ENCODE measurements at regions not wholly inside any gene's neighbourhood (a gene's known extent, or its start where the extent isn't known, plus 50 kb on each side); places are given as distances from the start of the nearest gene placed in this dataset.

GRCh38 chr5:56360816-56361215, 127.7 kb upstream of the ANKRD55 start:
- no peak for TF ChIP-seq CTCF (conservative IDR thresholded peaks at IDR 0.05; ENCODE audit: low read depth)
- DNase-seq (ENCODE audit: low spot score) = no peak
- POLR2A ChIA-PET (ENCODE audit: low non-redundant PET) = no interaction called here
- no peak overlapping the region for H3K27ac ChIP-seq
- CTCF ChIA-PET = interaction anchor here (0.6 kb wide), 1 partner anchor 82 kb away, joined by 4 read pairs; no protein-coding TSS in a partner anchor

DNA sequence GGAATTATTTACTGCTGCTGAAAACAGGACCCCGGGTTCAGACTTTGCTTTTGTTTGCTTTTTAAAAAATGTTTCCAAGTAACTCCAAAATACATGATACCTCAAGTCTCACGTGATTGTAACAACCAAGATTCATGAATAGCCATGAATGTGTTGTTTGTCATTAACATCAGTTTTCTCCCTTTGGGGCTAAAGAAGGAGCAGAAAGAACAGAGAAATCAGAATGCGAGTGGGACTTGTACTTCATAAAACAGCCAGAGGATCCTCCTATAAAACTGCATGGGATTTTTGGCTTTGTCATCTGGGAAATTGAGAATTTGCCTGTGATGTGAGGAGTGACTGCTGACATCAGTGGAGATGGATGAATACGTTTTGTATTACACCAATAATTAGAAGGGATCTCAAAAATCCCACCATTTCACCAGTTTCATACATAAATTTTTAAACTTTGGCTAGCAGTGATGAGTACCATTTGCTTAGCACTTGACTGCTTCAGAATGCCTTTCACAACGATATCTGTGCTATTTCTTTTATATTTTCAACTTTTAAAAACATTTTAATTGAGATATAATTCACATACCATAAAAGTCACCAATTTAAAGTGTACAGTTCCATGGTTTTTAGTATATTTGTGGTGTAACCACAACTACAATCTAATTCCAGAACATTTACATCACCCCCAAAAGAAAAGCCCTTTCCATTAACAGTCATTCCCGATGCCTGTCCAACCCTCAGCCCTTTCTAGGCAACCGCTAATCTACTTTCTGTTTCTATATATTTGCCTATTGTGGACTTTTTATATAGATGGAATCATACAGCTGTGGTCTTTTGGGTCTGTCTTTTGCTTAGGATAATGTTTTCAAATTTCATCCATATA, 126.9 kb upstream of the ANKRD55 start:
- POLR2A ChIA-PET (ENCODE audit: low non-redundant PET) = no interaction called here
- CTCF ChIA-PET = no interaction called here
- no peak overlapping the region for H3K27ac ChIP-seq
- DNase-seq (ENCODE audit: low spot score) = no peak
- TF ChIP-seq CTCF (conservative IDR thresholded peaks at IDR 0.05; ENCODE audit: low read depth) = no peak

- no peak for DNase-seq (ENCODE audit: low spot score)
- CTCF ChIA-PET = no interaction called here
- TF ChIP-seq CTCF (conservative IDR thresholded peaks at IDR 0.05; ENCODE audit: low read depth) = no peak
- H3K27ac ChIP-seq = no peak overlapping the region
- POLR2A ChIA-PET (ENCODE audit: low non-redundant PET) = no interaction called here
These were observed 125.9 kb upstream of the ANKRD55 start for GRCh38 chr5:56358703-56359681.

DNA sequence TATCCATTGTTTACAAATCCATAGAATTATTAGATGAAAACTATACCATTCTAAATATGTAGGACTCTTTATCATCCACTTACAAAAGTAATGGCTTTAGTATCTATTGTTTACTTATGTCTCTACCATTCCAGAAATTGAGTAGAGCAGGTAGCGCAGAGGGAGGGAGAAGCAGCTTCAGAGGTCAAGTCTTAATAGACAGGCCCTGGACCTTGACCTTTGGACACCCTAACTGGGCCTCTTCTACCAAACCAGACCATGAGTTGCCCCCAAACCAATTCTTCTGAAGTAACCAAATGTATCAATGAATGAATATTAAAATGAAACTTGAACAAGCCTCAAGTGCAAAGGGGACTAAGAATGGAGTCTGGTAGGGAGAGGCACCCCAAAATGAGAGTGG, 124.9 kb upstream of the ANKRD55 start:
- no peak for TF ChIP-seq CTCF (conservative IDR thresholded peaks at IDR 0.05; ENCODE audit: low read depth)
- POLR2A ChIA-PET (ENCODE audit: low non-redundant PET) = no interaction called here

DNA sequence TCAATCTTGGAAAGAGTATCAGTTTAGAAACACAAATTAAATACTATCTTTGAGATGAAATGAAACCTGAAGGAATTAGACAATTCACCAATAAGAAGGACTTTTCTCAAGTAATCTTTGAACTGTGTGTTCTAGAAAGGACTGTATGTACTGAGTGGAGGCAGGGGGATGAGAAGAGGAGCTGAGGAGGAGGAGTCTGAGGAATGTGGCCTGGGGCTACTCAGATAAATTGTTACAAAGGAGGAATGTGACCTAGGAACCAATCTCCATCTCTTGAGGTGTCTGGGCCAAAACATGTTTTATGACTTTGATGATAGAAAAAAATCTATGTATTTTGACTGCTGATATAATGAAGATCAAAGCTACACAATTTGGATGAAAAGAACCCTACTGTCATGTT, 124.3 kb upstream of the ANKRD55 start:
- ChIA-PET POLR2A (ENCODE audit: low non-redundant PET) (no interaction called here), CTCF (interaction anchor here (0.6 kb wide), 1 partner anchor 478 kb away, joined by 6 read pairs; no protein-coding TSS in a partner anchor)
- no peak for DNase-seq (ENCODE audit: low spot score)
- H3K27ac ChIP-seq = no peak overlapping the region
- TF ChIP-seq CTCF (conservative IDR thresholded peaks at IDR 0.05; ENCODE audit: low read depth) = no peak

More for the DNA sequence above, 124.9 kb upstream of the ANKRD55 start:
- DNase-seq (ENCODE audit: low spot score) = no peak
- H3K27ac ChIP-seq = no peak overlapping the region
- CTCF ChIA-PET = no interaction called here

- H3K27ac ChIP-seq = no peak overlapping the region
- DNase-seq (ENCODE audit: low spot score) = no peak
- ChIA-PET CTCF (interaction anchor here (0.6 kb wide), 1 partner anchor 477 kb away, joined by 6 read pairs; no protein-coding TSS in a partner anchor), POLR2A (ENCODE audit: low non-redundant PET) (no interaction called here)
- TF ChIP-seq CTCF (conservative IDR thresholded peaks at IDR 0.05; ENCODE audit: low read depth) = no peak
These were observed 123.7 kb upstream of the ANKRD55 start for GRCh38 chr5:56356836-56357160.

Data from RWPE1 (cell line).